Caco-2 (cell line): ENCODE measurements at regions not wholly inside any gene's neighbourhood (a gene's known extent, or its start where the extent isn't known, plus 50 kb on each side); places are given as distances from the start of the nearest gene placed in this dataset.

Source experiments
- BruUV-seq: library from RNA; stranded (reverse); fragments of 400-500 nt; replicated peaks from 2 replicates; lab custom pipeline; 2021; lab: Mats Ljungman, UMichigan
- CTCF ChIA-PET: fragments of 300-600 bp; sonication (Branson Sonifier 250); formaldehyde crosslinking; loops from one replicate; lab custom pipeline; 2022; ENCODE audit warnings: antibody characterized with exemption; lab: Charles Lee
- POLR2A ChIA-PET: fragments of 300-600 bp; sonication (Branson Sonifier 250); formaldehyde crosslinking; loops from one replicate; lab custom pipeline; 2022; ENCODE audit warnings: antibody characterized with exemption; lab: Charles Lee
- DNase-seq, 2 experiments: peaks; one replicate each; pipeline versions ENCODE4 v3.0.0 to v3.0.0-alpha.2; 2020 to 2022
- H3K27me3 ChIP-seq: replicated peaks from 2 replicates; pipeline ENCODE4 v1.6.0; 2011; ENCODE audit warnings: low read length; ENCODE audit not compliant: control insufficient read depth, insufficient read depth
- H3K36me3 ChIP-seq: 2 replicates; pipeline ENCODE4 v1.5.1; 2011; ENCODE audit warnings: low read length; ENCODE audit not compliant: control insufficient read depth, insufficient read depth
- H3K4me1 ChIP-seq: fragments of 250-450 bp; sonication (Bioruptor Pico); 2 replicates; pipeline ENCODE4 v1.5.1; 2020; ENCODE audit warnings: mild to moderate bottlenecking
- H3K4me3 ChIP-seq: 2 replicates; pipeline ENCODE4 v1.5.1; 2011; ENCODE audit warnings: low read depth, mild to moderate bottlenecking, control low read depth, low read length
- H3K9me3 ChIP-seq: fragments of 250-450 bp; sonication (Bioruptor Pico); 2 replicates; pipeline ENCODE4 v1.5.1; 2020; ENCODE audit warnings: mild to moderate bottlenecking, moderate library complexity
- H3K27ac Mint-ChIP-seq: one replicate; pipeline ENCODE4 v1.8.0; 2022; ENCODE audit warnings: mixed read lengths; ENCODE audit not compliant: unreplicated experiment
- H3K27me3 Mint-ChIP-seq: one replicate; pipeline ENCODE4 v1.8.0; 2022; ENCODE audit warnings: mixed read lengths; ENCODE audit not compliant: insufficient read depth, unreplicated experiment
- H3K36me3 Mint-ChIP-seq: one replicate; pipeline ENCODE4 v1.8.0; 2022; ENCODE audit warnings: mild to moderate bottlenecking, mixed read lengths; ENCODE audit not compliant: insufficient read depth, unreplicated experiment
- H3K4me1 Mint-ChIP-seq: one replicate; pipeline ENCODE4 v1.8.0; 2022; ENCODE audit warnings: low read depth, mixed read lengths; ENCODE audit not compliant: unreplicated experiment
- H3K4me3 Mint-ChIP-seq: one replicate; pipeline ENCODE4 v1.8.0; 2022; ENCODE audit warnings: mild to moderate bottlenecking, moderate library complexity, mixed read lengths; ENCODE audit not compliant: unreplicated experiment
- H3K9me3 Mint-ChIP-seq: one replicate; pipeline ENCODE4 v1.8.0; 2022; ENCODE audit warnings: mixed read lengths; ENCODE audit not compliant: unreplicated experiment
- CTCF ChIP-seq, 2 experiments: fragments of 200-600 bp in 1 of 2; IDR thresholded peaks; 1 replicate in 1 of 2; 2 replicates in 1 of 2; pipeline versions ENCODE4 v1.5.1 to v1.8.0; 2011 to 2022; ENCODE audit warnings: antibody characterized with exemption in 1 of 2, control low read depth in 1 of 2, inconsistent platforms in 1 of 2, low read depth in 1 of 2, low read length in 1 of 2, mild to moderate bottlenecking in 1 of 2, moderate library complexity in 1 of 2; ENCODE audit not compliant: insufficient read depth in 1 of 2, severe bottlenecking in 1 of 2, unreplicated experiment in 1 of 2
- intact Hi-C: fragments of 100-400 bp; cut with micrococcal nuclease; formaldehyde crosslinking; loops from one replicate; pipeline ENCODE4 v1.10.0; 2022; ENCODE audit not compliant: unreplicated experiment

- DNase-seq, result no peak
- CTCF ChIA-PET, result no interaction called here
- H3K27ac Mint-ChIP-seq, result no peak overlapping the region
- no peaks in the 10 kb centered on the region for H3K4me1 Mint-ChIP-seq
- no peaks in the 10 kb centered on the region for H3K4me1 ChIP-seq
- no peaks in the 10 kb centered on the region for H3K36me3 Mint-ChIP-seq
- H3K4me3 Mint-ChIP-seq, result no peak overlapping the region
- H3K36me3 ChIP-seq, result no peaks in the 10 kb centered on the region
- H3K27me3 Mint-ChIP-seq, result no peaks in the 10 kb centered on the region
- no peak overlapping the region for H3K4me3 ChIP-seq
- H3K9me3 ChIP-seq, result no peaks in the 10 kb centered on the region
- TF ChIP-seq CTCF (IDR thresholded peaks at IDR 0.05; ENCODE audit: insufficient read depth in 1 of 2, low read depth in 1 of 2, low read length in 1 of 2, severe bottlenecking in 1 of 2, unreplicated experiment in 1 of 2), result no peak
- H3K27me3 ChIP-seq, result no peaks in the 10 kb centered on the region
- no peaks in the 10 kb centered on the region for H3K9me3 Mint-ChIP-seq
- no TSS peak for BruUV-seq
- intact Hi-C loops, result no loop called here
- POLR2A ChIA-PET, result no interaction called here
These were observed 83.2 kb upstream of the RAP2B start for GRCh38 chr3:153078826-153079225.

DNA sequence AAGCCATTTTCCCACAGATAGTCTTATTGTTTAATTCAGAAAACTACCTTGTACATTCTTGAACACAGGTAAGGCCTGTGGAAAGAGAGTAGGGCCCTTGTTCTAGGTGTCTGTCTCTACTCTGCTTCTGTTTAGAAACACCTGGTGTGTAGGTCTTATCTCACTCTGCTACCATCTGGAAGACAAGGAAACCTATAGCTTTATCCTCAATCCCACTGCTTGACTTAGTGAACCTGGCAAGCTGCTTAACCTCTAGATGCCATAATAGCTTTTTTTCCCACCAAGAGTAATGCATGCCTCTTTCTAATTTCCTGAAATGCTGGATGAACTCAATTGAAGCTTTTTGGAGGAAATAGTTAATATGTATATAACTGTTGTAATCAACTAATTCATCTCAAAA lies 82.6 kb upstream of the RAP2B start:
- H3K36me3 Mint-ChIP-seq, result no peaks in the 10 kb centered on the region
- H3K36me3 ChIP-seq, result no peaks in the 10 kb centered on the region
- H3K4me1 Mint-ChIP-seq, result no peaks in the 10 kb centered on the region
- ChIA-PET CTCF (no interaction called here), POLR2A (no interaction called here)
- no peaks in the 10 kb centered on the region for H3K27me3 Mint-ChIP-seq
- H3K4me3 Mint-ChIP-seq, result no peak overlapping the region
- intact Hi-C loops, result no loop called here
- H3K27me3 ChIP-seq, result no peaks in the 10 kb centered on the region
- DNase-seq, result no peak
- H3K4me3 ChIP-seq, result no peak overlapping the region
- no peaks in the 10 kb centered on the region for H3K4me1 ChIP-seq
- H3K9me3 Mint-ChIP-seq, result no peaks in the 10 kb centered on the region
- no peak for TF ChIP-seq CTCF (IDR thresholded peaks at IDR 0.05; ENCODE audit: insufficient read depth in 1 of 2, low read depth in 1 of 2, low read length in 1 of 2, severe bottlenecking in 1 of 2, unreplicated experiment in 1 of 2)
- H3K27ac Mint-ChIP-seq, result no peak overlapping the region
- H3K9me3 ChIP-seq, result no peaks in the 10 kb centered on the region
- no TSS peak for BruUV-seq

GRCh38 chr3:153080778-153081240 lies 81.2 kb upstream of the RAP2B start:
- no TSS peak for BruUV-seq
- ChIA-PET CTCF (no interaction called here), POLR2A (no interaction called here)
- Mint-ChIP-seq H3K4me1 (no peaks in the 10 kb centered on the region), H3K4me3 (no peak overlapping the region), H3K9me3 (no peaks in the 10 kb centered on the region), H3K27me3 (no peaks in the 10 kb centered on the region), H3K36me3 (no peaks in the 10 kb centered on the region), H3K27ac (no peak overlapping the region)
- Histone ChIP-seq H3K9me3 (no peaks in the 10 kb centered on the region), H3K36me3 (no peaks in the 10 kb centered on the region), H3K27me3 (no peaks in the 10 kb centered on the region), H3K4me1 (no peaks in the 10 kb centered on the region), H3K4me3 (no peak overlapping the region)
- DNase-seq, result no peak
- TF ChIP-seq CTCF (IDR thresholded peaks at IDR 0.05; ENCODE audit: insufficient read depth in 1 of 2, low read depth in 1 of 2, low read length in 1 of 2, severe bottlenecking in 1 of 2, unreplicated experiment in 1 of 2), result no peak
- intact Hi-C loops, result no loop called here
